HPDE6-E6E7 (cell line): ENCODE measurements at regions not wholly inside any gene's neighbourhood (a gene's known extent, or its start where the extent isn't known, plus 50 kb on each side); places are given as distances from the start of the nearest gene placed in this dataset.
"Not testable (repeated sequence)": the region's sequence is repeated elsewhere in the genome, so short reads cannot be mapped to it uniquely, and the experiment has no call there.

ENCODE experiments used
- DNase-seq: peaks from one replicate; pipeline ENCODE4 v3.0.0; 2011; ENCODE audit warnings: missing footprints; ENCODE audit errors: extremely low spot score

GRCh38 chr6:68237205-68237604 is 397.9 kb upstream of the ADGRB3 start:
- DNase-seq: no peak

GRCh38 chr6:68235326-68235784 is 399.7 kb upstream of the ADGRB3 start:
- DNase-seq: no peak

- peak; percentile 28 for DNase-seq
These were observed 401.5 kb upstream of the ADGRB3 start for GRCh38 chr6:68233623-68234022.

- DNase-seq: no peak
These were observed 405.5 kb upstream of the ADGRB3 start for GRCh38 chr6:68229566-68229965.

GRCh38 chr6:68226460-68226859 is 408.6 kb upstream of the ADGRB3 start:
- DNase-seq: no peak

- DNase-seq: no peak
These were observed 409.4 kb upstream of the ADGRB3 start for GRCh38 chr6:68225729-68226128.

- DNase-seq: no peak
These were observed 423.8 kb upstream of the ADGRB3 start for GRCh38 chr6:68211242-68211795.

- not testable (repeated sequence) for DNase-seq
These were observed 427.5 kb upstream of the ADGRB3 start for GRCh38 chr6:68207612-68208011.

GRCh38 chr6:68200929-68201328 is 434.2 kb upstream of the ADGRB3 start:
- DNase-seq: no peak

GRCh38 chr6:68197356-68197755 is 437.7 kb upstream of the ADGRB3 start:
- DNase-seq: no peak

- no peak for DNase-seq
These were observed 438.4 kb upstream of the ADGRB3 start for GRCh38 chr6:68196645-68197044.

GRCh38 chr6:68195753-68196152 is 439.3 kb upstream of the ADGRB3 start:
- DNase-seq: not testable (repeated sequence)

- DNase-seq: no peak
These were observed 440.1 kb upstream of the ADGRB3 start for GRCh38 chr6:68194846-68195478.

- no peak for DNase-seq
These were observed 442.1 kb upstream of the ADGRB3 start for GRCh38 chr6:68192988-68193387.

GRCh38 chr6:68189217-68189815 is 445.8 kb upstream of the ADGRB3 start:
- no peak for DNase-seq

GRCh38 chr6:68186870-68187269 is 448.2 kb upstream of the ADGRB3 start:
- DNase-seq: no peak

- no peak for DNase-seq
These were observed 452.7 kb upstream of the ADGRB3 start for GRCh38 chr6:68182386-68182785.

- not testable (repeated sequence) for DNase-seq
These were observed 454.1 kb upstream of the ADGRB3 start for GRCh38 chr6:68181027-68181426.

- DNase-seq: no peak
These were observed 461.5 kb upstream of the ADGRB3 start for GRCh38 chr6:68173616-68174015.

- no peak for DNase-seq
These were observed 465.2 kb upstream of the ADGRB3 start for GRCh38 chr6:68169922-68170321.

GRCh38 chr6:68167604-68168003 is 467.5 kb upstream of the ADGRB3 start:
- no peak for DNase-seq

GRCh38 chr6:68160812-68161211 is 474.3 kb upstream of the ADGRB3 start:
- not testable (repeated sequence) for DNase-seq

GRCh38 chr6:68160348-68160747 is 474.7 kb upstream of the ADGRB3 start:
- no peak for DNase-seq
